ENCODE measurements at regions not wholly inside any gene's neighbourhood (a gene's known extent, or its start where the extent isn't known, plus 50 kb on each side); places are given as distances from the start of the nearest gene placed in this dataset.
A peak's percentile ranks its signal among the peaks of the same experiment; 100 is the strongest.

GRCh38 chr2:151193576-151193975, 68.1 kb downstream of the RBM43 start:
- no peak overlapping the region for H3K4me3 ChIP-seq
- DNase-seq (ENCODE audit: low spot score) (no peak), ATAC-seq (no peak)
- H3K36me3 ChIP-seq (ENCODE audit: insufficient read depth), result no peaks in the 10 kb centered on the region
- no peaks in the 10 kb centered on the region for H3K9me2 ChIP-seq (ENCODE audit: insufficient read depth)
- TF ChIP-seq REST (IDR thresholded peaks at IDR 0.05; ENCODE audit: unreplicated experiment), result no peak
- TF ChIP-seq, protein P1, sequence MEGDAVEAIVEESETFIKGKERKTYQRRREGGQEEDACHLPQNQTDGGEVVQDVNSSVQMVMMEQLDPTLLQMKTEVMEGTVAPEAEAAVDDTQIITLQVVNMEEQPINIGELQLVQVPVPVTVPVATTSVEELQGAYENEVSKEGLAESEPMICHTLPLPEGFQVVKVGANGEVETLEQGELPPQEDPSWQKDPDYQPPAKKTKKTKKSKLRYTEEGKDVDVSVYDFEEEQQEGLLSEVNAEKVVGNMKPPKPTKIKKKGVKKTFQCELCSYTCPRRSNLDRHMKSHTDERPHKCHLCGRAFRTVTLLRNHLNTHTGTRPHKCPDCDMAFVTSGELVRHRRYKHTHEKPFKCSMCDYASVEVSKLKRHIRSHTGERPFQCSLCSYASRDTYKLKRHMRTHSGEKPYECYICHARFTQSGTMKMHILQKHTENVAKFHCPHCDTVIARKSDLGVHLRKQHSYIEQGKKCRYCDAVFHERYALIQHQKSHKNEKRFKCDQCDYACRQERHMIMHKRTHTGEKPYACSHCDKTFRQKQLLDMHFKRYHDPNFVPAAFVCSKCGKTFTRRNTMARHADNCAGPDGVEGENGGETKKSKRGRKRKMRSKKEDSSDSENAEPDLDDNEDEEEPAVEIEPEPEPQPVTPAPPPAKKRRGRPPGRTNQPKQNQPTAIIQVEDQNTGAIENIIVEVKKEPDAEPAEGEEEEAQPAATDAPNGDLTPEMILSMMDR (conservative IDR thresholded peaks at IDR 0.05; ENCODE audit: low read depth in 2 of 2), result peak; percentile 30 to 39; a peak in 2 of 4 replicates
- no peaks in the 10 kb centered on the region for H3K79me2 ChIP-seq (replicated peaks; ENCODE audit: insufficient read depth)
- no peaks in the 10 kb centered on the region for H3F3A ChIP-seq (replicated peaks; ENCODE audit: low read depth)
- no peaks in the 10 kb centered on the region for H3K27me3 ChIP-seq (ENCODE audit: insufficient read depth)
- Mint-ChIP-seq H3K27me3 (ENCODE audit: insufficient read depth, low read depth, poor library complexity) (no peaks in the 10 kb centered on the region), H3K36me3 (ENCODE audit: low read depth) (no peaks in the 10 kb centered on the region), H3K4me3 (no peak overlapping the region), H3K27ac (no peak overlapping the region), H3K9me3 (no peaks in the 10 kb centered on the region), H3K4me1 (no peaks in the 10 kb centered on the region)
- H3K4me2 ChIP-seq, result no peak overlapping the region
- H3K27ac ChIP-seq (ENCODE audit: low read depth), result no peak overlapping the region
- H4K20me1 ChIP-seq (replicated peaks; ENCODE audit: insufficient read depth), result no peaks in the 10 kb centered on the region
- H2AFZ ChIP-seq, result no peak overlapping the region
- H3K4me1 ChIP-seq (ENCODE audit: insufficient read depth), result no peaks in the 10 kb centered on the region

GRCh38 chr2:151192681-151193080, 69.0 kb downstream of the RBM43 start:
- Mint-ChIP-seq H3K9me3 (no peaks in the 10 kb centered on the region), H3K27ac (no peak overlapping the region), H3K4me1 (no peaks in the 10 kb centered on the region), H3K36me3 (ENCODE audit: low read depth) (no peaks in the 10 kb centered on the region), H3K27me3 (ENCODE audit: insufficient read depth, low read depth, poor library complexity) (no peaks in the 10 kb centered on the region), H3K4me3 (no peak overlapping the region)
- Histone ChIP-seq H3F3A (replicated peaks; ENCODE audit: low read depth) (no peaks in the 10 kb centered on the region), H3K79me2 (replicated peaks; ENCODE audit: insufficient read depth) (no peaks in the 10 kb centered on the region), H4K20me1 (replicated peaks; ENCODE audit: insufficient read depth) (no peaks in the 10 kb centered on the region), H3K4me2 (no peak overlapping the region), H3K27ac (ENCODE audit: low read depth) (no peak overlapping the region), H2AFZ (no peak overlapping the region; the same call in 1 of the 2 replicates), H3K36me3 (ENCODE audit: insufficient read depth) (no peaks in the 10 kb centered on the region), H3K9me2 (ENCODE audit: insufficient read depth) (no peaks in the 10 kb centered on the region), H3K4me3 (no peak overlapping the region), H3K4me1 (ENCODE audit: insufficient read depth) (no peaks in the 10 kb centered on the region), H3K27me3 (ENCODE audit: insufficient read depth) (no peaks in the 10 kb centered on the region)
- DNase-seq (ENCODE audit: low spot score) (no peak), ATAC-seq (no peak)
- no peak for TF ChIP-seq ETS1 (IDR thresholded peaks at IDR 0.05)
- TF ChIP-seq NANOG (IDR thresholded peaks at IDR 0.05; ENCODE audit: borderline replicate concordance), result no peak
- TF ChIP-seq, protein P2, sequence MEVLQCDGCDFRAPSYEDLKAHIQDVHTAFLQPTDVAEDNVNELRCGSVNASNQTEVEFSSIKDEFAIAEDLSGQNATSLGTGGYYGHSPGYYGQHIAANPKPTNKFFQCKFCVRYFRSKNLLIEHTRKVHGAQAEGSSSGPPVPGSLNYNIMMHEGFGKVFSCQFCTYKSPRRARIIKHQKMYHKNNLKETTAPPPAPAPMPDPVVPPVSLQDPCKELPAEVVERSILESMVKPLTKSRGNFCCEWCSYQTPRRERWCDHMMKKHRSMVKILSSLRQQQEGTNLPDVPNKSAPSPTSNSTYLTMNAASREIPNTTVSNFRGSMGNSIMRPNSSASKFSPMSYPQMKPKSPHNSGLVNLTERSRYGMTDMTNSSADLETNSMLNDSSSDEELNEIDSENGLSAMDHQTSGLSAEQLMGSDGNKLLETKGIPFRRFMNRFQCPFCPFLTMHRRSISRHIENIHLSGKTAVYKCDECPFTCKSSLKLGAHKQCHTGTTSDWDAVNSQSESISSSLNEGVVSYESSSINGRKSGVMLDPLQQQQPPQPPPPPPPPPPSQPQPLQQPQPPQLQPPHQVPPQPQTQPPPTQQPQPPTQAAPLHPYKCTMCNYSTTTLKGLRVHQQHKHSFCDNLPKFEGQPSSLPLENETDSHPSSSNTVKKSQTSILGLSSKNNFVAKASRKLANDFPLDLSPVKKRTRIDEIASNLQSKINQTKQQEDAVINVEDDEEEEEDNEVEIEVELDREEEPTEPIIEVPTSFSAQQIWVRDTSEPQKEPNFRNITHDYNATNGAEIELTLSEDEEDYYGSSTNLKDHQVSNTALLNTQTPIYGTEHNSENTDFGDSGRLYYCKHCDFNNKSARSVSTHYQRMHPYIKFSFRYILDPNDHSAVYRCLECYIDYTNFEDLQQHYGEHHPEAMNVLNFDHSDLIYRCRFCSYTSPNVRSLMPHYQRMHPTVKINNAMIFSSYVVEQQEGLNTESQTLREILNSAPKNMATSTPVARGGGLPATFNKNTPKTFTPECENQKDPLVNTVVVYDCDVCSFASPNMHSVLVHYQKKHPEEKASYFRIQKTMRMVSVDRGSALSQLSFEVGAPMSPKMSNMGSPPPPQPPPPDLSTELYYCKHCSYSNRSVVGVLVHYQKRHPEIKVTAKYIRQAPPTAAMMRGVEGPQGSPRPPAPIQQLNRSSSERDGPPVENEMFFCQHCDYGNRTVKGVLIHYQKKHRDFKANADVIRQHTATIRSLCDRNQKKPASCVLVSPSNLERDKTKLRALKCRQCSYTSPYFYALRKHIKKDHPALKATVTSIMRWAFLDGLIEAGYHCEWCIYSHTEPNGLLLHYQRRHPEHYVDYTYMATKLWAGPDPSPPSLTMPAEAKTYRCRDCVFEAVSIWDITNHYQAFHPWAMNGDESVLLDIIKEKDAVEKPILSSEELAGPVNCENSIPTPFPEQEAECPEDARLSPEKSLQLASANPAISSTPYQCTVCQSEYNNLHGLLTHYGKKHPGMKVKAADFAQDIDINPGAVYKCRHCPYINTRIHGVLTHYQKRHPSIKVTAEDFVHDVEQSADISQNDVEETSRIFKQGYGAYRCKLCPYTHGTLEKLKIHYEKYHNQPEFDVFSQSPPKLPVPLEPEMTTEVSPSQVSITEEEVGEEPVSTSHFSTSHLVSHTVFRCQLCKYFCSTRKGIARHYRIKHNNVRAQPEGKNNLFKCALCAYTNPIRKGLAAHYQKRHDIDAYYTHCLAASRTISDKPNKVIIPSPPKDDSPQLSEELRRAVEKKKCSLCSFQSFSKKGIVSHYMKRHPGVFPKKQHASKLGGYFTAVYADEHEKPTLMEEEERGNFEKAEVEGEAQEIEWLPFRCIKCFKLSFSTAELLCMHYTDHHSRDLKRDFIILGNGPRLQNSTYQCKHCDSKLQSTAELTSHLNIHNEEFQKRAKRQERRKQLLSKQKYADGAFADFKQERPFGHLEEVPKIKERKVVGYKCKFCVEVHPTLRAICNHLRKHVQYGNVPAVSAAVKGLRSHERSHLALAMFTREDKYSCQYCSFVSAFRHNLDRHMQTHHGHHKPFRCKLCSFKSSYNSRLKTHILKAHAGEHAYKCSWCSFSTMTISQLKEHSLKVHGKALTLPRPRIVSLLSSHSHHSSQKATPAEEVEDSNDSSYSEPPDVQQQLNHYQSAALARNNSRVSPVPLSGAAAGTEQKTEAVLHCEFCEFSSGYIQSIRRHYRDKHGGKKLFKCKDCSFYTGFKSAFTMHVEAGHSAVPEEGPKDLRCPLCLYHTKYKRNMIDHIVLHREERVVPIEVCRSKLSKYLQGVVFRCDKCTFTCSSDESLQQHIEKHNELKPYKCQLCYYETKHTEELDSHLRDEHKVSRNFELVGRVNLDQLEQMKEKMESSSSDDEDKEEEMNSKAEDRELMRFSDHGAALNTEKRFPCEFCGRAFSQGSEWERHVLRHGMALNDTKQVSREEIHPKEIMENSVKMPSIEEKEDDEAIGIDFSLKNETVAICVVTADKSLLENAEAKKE (CRISPR knock-in tag; IDR thresholded peaks at IDR 0.05), result no peak
- no peak for TF ChIP-seq STAT1 (IDR thresholded peaks at IDR 0.05; ENCODE audit: unreplicated experiment)
- no peak for TF ChIP-seq CREB1 (CRISPR knock-in tag; IDR thresholded peaks at IDR 0.05; ENCODE audit: low read depth)
- no peak for TF ChIP-seq POLR2AphosphoS5 (IDR thresholded peaks at IDR 0.05; ENCODE audit: low read depth)

Data from GM23338 (cell line).